CD4-positive, alpha-beta T cell (primary cell): ENCODE measurements at regions not wholly inside any gene's neighbourhood (a gene's known extent, or its start where the extent isn't known, plus 50 kb on each side); places are given as distances from the start of the nearest gene placed in this dataset.

ENCODE experiments used
- ATAC-seq: fragments of 200-7000 bp; cut with Tn5 transposase; one replicate; pipeline ENCODE4 v1.10.0; 2022; ENCODE audit warnings: mild to moderate bottlenecking; ENCODE audit not compliant: poor library complexity
- CTCF ChIA-PET: fragments of 350-600 bp; sonication (Branson Sonifier 250); formaldehyde crosslinking; loops from one replicate; lab custom pipeline; 2021; ENCODE audit warnings: antibody characterized with exemption, inconsistent platforms; lab: Charles Lee
- POLR2A ChIA-PET: fragments of 350-600 bp; sonication (Branson Sonifier 250); formaldehyde crosslinking; loops from one replicate; lab custom pipeline; 2021; ENCODE audit warnings: antibody characterized with exemption, inconsistent platforms; lab: Charles Lee
- DNase-seq, 14 experiments: peaks; one replicate each; pipeline ENCODE4 v3.0.0-alpha.2; 2013 to 2020; ENCODE audit warnings: mixed read lengths in 2 of 14
- H3K27ac ChIP-seq, 2 donors: one replicate each; pipeline versions ENCODE4 v1.5.1 to v1.7.0; 2013; ENCODE audit warnings: low read length in 2 of 2, low read depth in 1 of 2, mild to moderate bottlenecking in 1 of 2
- H3K27me3 ChIP-seq, 2 experiments: 1 replicate in 1 of 2; 2 replicates in 1 of 2; pipeline versions ENCODE4 v1.6.1 to v1.7.0; 2013; ENCODE audit warnings: low read length in 2 of 2, control low read depth in 1 of 2, mild to moderate bottlenecking in 1 of 2, moderate library complexity in 1 of 2; ENCODE audit not compliant: insufficient read depth in 2 of 2, control insufficient read depth in 1 of 2
- H3K36me3 ChIP-seq: one replicate; pipeline ENCODE4 v1.6.1; 2013; ENCODE audit warnings: low read length, control low read depth; ENCODE audit not compliant: insufficient read depth
- H3K4me1 ChIP-seq: one replicate; pipeline ENCODE4 v1.6.1; 2013; ENCODE audit warnings: low read length, control low read depth; ENCODE audit not compliant: insufficient read depth
- H3K4me3 ChIP-seq: one replicate; pipeline ENCODE4 v1.5.1; 2013; ENCODE audit warnings: mild to moderate bottlenecking, low read length, moderate library complexity
- H3K9me3 ChIP-seq, 2 experiments: 1 replicate in 1 of 2; 2 replicates in 1 of 2; pipeline versions ENCODE4 v1.6.1 to v1.7.0; 2013; ENCODE audit warnings: low read length in 2 of 2, mild to moderate bottlenecking in 2 of 2, control low read depth in 1 of 2, moderate library complexity in 1 of 2; ENCODE audit not compliant: control insufficient read depth in 1 of 2, insufficient read depth in 1 of 2
- H3K27ac Mint-ChIP-seq: one replicate; pipeline ENCODE4 v1.8.0; 2020; ENCODE audit warnings: mixed read lengths
- H3K27me3 Mint-ChIP-seq: one replicate; pipeline ENCODE4 v1.8.0; 2021; ENCODE audit warnings: mixed read lengths
- H3K36me3 Mint-ChIP-seq: one replicate; pipeline ENCODE4 v1.8.0; 2021; ENCODE audit warnings: low read depth, mixed read lengths
- H3K4me1 Mint-ChIP-seq: one replicate; pipeline ENCODE4 v1.8.0; 2021; ENCODE audit warnings: low read depth, mixed read lengths
- H3K4me3 Mint-ChIP-seq: one replicate; pipeline ENCODE4 v1.8.0; 2020; ENCODE audit warnings: mild to moderate bottlenecking, mixed read lengths
- H3K9me3 Mint-ChIP-seq: one replicate; pipeline ENCODE4 v1.8.0; 2020; ENCODE audit warnings: mixed read lengths
- intact Hi-C, 2 experiments: fragments of 100-400 bp; cut with DNase I in 1 of 2; cut with micrococcal nuclease in 1 of 2; formaldehyde crosslinking; loops; one replicate each; pipeline versions ENCODE4 v1.15.1 to v1.9.0; 2023 to 2025; cut with DNase I, micrococcal nuclease
- TF ChIP-seq, protein P1 (sequence below): fragments of 200-600 bp; IDR thresholded peaks from one replicate; pipeline ENCODE4 v1.8.0; 2022; ENCODE audit warnings: antibody characterized with exemption, mild to moderate bottlenecking

DNA sequence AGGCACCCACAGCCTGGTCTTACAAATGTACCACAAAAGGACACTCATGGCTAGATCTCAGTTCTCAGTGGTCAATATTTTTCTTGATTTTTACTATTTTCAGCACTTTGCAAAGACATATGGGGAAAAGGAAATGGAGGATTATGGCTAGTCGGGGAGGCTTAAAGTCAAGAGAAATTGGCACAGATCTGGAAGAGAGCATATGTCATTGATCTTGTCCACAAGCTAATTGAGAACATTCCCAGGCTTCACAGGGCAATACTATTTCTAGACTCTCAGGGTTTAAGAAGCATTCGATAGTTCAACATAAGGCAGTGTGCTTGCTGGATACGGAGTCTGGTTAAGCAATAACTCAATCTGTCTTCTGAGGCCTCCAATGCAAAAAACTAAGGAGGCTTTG lies 285.8 kb downstream of the ZNF608 start:
- Histone ChIP-seq H3K36me3 (no peaks in the 10 kb centered on the region), H3K4me3 (no peak overlapping the region), H3K9me3 (no peaks in the 10 kb centered on the region), H3K4me1 (no peaks in the 10 kb centered on the region), H3K27me3 (no peaks in the 10 kb centered on the region), H3K27ac (no peak overlapping the region)
- intact Hi-C loops = no loop called here
- ATAC-seq (no peak), DNase-seq (no peak)
- Mint-ChIP-seq H3K9me3 (no peaks in the 10 kb centered on the region), H3K27ac (no peak overlapping the region), H3K36me3 (no peaks in the 10 kb centered on the region), H3K27me3 (no peaks in the 10 kb centered on the region), H3K4me1 (no peaks in the 10 kb centered on the region), H3K4me3 (no peak overlapping the region)
- POLR2A ChIA-PET = no interaction called here
- TF ChIP-seq, protein P1, sequence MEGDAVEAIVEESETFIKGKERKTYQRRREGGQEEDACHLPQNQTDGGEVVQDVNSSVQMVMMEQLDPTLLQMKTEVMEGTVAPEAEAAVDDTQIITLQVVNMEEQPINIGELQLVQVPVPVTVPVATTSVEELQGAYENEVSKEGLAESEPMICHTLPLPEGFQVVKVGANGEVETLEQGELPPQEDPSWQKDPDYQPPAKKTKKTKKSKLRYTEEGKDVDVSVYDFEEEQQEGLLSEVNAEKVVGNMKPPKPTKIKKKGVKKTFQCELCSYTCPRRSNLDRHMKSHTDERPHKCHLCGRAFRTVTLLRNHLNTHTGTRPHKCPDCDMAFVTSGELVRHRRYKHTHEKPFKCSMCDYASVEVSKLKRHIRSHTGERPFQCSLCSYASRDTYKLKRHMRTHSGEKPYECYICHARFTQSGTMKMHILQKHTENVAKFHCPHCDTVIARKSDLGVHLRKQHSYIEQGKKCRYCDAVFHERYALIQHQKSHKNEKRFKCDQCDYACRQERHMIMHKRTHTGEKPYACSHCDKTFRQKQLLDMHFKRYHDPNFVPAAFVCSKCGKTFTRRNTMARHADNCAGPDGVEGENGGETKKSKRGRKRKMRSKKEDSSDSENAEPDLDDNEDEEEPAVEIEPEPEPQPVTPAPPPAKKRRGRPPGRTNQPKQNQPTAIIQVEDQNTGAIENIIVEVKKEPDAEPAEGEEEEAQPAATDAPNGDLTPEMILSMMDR = no peak
- CTCF ChIA-PET = no interaction called here

DNA sequence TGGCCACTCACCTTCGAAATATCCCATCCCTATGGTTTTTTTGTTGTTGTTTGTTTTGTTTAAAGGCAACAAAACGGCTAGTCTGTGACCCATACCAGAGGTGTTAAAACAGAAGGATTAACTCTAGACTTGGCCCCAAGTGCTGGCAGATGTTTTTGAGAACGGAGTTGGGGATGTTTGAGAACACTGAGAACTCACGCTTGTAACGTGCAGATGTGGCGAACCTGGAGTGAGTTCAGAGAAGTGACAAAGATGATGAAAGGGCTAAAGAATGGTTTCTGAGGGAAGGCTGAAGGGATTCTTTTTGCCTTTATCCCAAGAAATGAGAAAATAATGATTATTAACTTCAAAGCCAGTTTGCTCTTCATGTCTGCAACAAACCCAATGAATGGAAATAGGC lies 286.5 kb downstream of the ZNF608 start:
- intact Hi-C loops = no loop called here
- TF ChIP-seq, protein P1 = no peak
- CTCF ChIA-PET = no interaction called here

DNA sequence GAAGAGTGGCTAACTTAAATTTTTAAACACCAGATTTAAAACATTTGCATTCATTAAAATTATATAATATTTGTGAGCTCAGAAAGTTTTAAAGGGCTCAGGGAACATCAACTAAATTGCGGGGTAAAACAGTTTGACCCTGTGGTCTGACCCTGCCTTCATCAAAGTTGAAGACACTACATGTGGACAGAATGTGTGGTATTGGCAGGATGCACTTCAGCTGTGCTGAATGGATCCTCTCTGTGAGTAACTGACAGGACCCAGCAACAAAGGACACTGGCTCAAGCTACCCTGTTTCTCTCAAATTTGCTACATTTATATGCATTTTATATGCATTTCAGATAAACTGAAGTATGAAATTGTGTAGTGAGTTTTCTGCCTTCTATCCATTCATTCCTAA lies 288.5 kb downstream of the ZNF608 start:
- Mint-ChIP-seq H3K4me3 (no peak overlapping the region), H3K27me3 (peaks cover 2% of the 10 kb centered on the region), H3K4me1 (no peaks in the 10 kb centered on the region), H3K9me3 (no peaks in the 10 kb centered on the region), H3K27ac (no peak overlapping the region), H3K36me3 (no peaks in the 10 kb centered on the region)
- H3K27ac ChIP-seq = no peak overlapping the region
- no peaks in the 10 kb centered on the region for H3K36me3 ChIP-seq
- CTCF ChIA-PET = no interaction called here
- ATAC-seq (no peak), DNase-seq (no peak)
- no peaks in the 10 kb centered on the region for H3K4me1 ChIP-seq
- POLR2A ChIA-PET = no interaction called here
- H3K4me3 ChIP-seq = no peak overlapping the region
- H3K9me3 ChIP-seq = no peaks in the 10 kb centered on the region
- TF ChIP-seq, protein P1 = no peak
- no peaks in the 10 kb centered on the region for H3K27me3 ChIP-seq
- intact Hi-C loops = no loop called here

More for the DNA sequence above, 286.5 kb downstream of the ZNF608 start:
- no peaks in the 10 kb centered on the region for H3K4me1 Mint-ChIP-seq
- no peak overlapping the region for H3K27ac ChIP-seq
- no peaks in the 10 kb centered on the region for H3K36me3 ChIP-seq
- DNase-seq = no peak
- POLR2A ChIA-PET = no interaction called here
- ATAC-seq = no peak
- H3K4me3 Mint-ChIP-seq = no peak overlapping the region
- H3K27me3 Mint-ChIP-seq = no peaks in the 10 kb centered on the region
- H3K9me3 ChIP-seq = no peaks in the 10 kb centered on the region
- H3K4me1 ChIP-seq = no peaks in the 10 kb centered on the region
- H3K27ac Mint-ChIP-seq = no peak overlapping the region
- no peaks in the 10 kb centered on the region for H3K27me3 ChIP-seq
- no peak overlapping the region for H3K4me3 ChIP-seq
- H3K36me3 Mint-ChIP-seq = no peaks in the 10 kb centered on the region
- no peaks in the 10 kb centered on the region for H3K9me3 Mint-ChIP-seq
